Activated CD4-positive, alpha-beta memory T cell treated with anti-CD3 and anti-CD28 coated beads for 36 hours (primary cell): ENCODE measurements at regions not wholly inside any gene's neighbourhood (a gene's known extent, or its start where the extent isn't known, plus 50 kb on each side); places are given as distances from the start of the nearest gene placed in this dataset.
"Not testable (repeated sequence)": the region's sequence is repeated elsewhere in the genome, so short reads cannot be mapped to it uniquely, and the experiment has no call there.

Experiments
- CTCF ChIA-PET: fragments of 350-600 bp; sonication (Branson Sonifier 250); formaldehyde crosslinking; loops from one replicate; lab custom pipeline; 2021; ENCODE audit warnings: antibody characterized with exemption, inconsistent platforms; lab: Charles Lee
- POLR2A ChIA-PET: fragments of 350-600 bp; sonication (Branson Sonifier 250); formaldehyde crosslinking; loops from one replicate; lab custom pipeline; 2021; ENCODE audit warnings: antibody characterized with exemption; lab: Charles Lee
- DNase-seq: peaks from one replicate; pipeline ENCODE4 v3.0.0-alpha.2; 2020
- H3K27ac Mint-ChIP-seq: one replicate; pipeline ENCODE4 v1.8.0; 2021; ENCODE audit warnings: mixed read lengths
- H3K27me3 Mint-ChIP-seq: one replicate; pipeline ENCODE4 v1.8.0; 2021; ENCODE audit warnings: mixed read lengths
- H3K36me3 Mint-ChIP-seq: one replicate; pipeline ENCODE4 v1.8.0; 2021; ENCODE audit warnings: mixed read lengths
- H3K4me1 Mint-ChIP-seq: one replicate; pipeline ENCODE4 v1.8.0; 2021; ENCODE audit warnings: low read depth, mixed read lengths
- H3K4me3 Mint-ChIP-seq: one replicate; pipeline ENCODE4 v1.8.0; 2021; ENCODE audit warnings: mild to moderate bottlenecking, mixed read lengths
- H3K9me3 Mint-ChIP-seq: one replicate; pipeline ENCODE4 v1.8.0; 2021; ENCODE audit warnings: mixed read lengths
- intact Hi-C: fragments of 100-400 bp; cut with micrococcal nuclease; formaldehyde crosslinking; loops from one replicate; pipeline ENCODE4 v1.15.1; 2023

DNA sequence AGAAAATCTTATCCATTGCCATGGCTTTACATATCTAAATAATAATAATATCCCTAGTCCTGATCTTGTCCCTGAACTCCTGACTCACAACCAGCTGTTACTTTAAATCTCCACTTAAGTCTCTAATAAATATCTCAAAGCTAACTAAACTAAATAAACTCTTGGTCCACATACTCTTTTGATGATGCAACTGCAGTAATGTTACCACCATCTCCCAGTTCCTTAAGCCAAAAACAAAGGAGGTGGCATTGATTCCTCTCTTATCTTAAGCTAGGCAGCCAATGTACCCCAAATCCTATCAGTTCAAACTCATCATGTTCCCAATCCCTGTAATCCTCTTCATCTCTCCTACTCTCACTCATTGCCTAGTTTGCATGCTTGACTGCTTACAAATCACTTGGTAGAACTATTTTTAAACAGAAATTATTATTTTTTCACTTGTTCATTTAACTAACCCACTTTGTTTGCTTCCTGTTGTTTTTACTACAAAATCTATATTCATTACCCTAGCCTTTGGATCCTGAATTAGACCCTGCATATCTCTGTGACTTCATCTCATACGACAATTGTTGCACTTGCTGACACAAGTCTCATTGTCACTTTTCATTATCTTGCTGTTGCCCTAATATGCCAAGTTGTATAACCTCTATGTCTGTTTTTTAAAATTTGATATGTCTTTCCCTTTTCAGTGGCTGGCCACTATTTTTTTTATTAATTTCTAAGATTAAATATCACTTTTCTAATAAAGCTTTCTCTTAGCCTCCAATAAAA, 462.2 kb downstream of the ZPLD1 start:
- Mint-ChIP-seq H3K36me3 (no peaks in the 10 kb centered on the region), H3K27ac (no peak overlapping the region), H3K9me3 (no peaks in the 10 kb centered on the region), H3K27me3 (no peaks in the 10 kb centered on the region), H3K4me3 (no peak overlapping the region), H3K4me1 (no peaks in the 10 kb centered on the region)
- CTCF ChIA-PET = no interaction called here
- no peak for DNase-seq
- POLR2A ChIA-PET = no interaction called here
- intact Hi-C loops = no loop called here

DNA sequence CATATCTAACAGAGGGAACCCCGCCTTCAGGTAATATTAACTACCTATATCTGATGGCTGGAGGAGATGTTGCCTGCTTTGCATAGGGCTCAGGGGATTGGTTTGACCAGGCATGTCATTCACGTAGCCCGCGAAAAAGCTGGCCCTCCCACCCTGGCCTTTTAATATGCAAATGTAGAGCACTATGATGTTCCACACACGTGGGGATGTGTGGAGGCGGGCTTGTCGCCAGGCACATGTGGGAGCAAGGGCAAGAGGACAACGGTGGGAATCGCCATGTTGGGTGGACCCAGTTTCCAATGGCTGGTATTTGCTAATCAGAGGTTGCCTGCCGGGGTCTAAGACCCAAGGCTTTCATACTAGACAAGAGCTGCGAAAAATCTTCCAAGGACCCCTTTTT, 469.8 kb downstream of the ZPLD1 start:
- Mint-ChIP-seq H3K27me3 (no peaks in the 10 kb centered on the region), H3K36me3 (no peaks in the 10 kb centered on the region), H3K9me3 (no peaks in the 10 kb centered on the region), H3K27ac (no peak overlapping the region), H3K4me1 (no peaks in the 10 kb centered on the region), H3K4me3 (no peak overlapping the region)
- ChIA-PET CTCF (no interaction called here), POLR2A (no interaction called here)
- intact Hi-C loops = no loop called here
- DNase-seq = no peak

DNA sequence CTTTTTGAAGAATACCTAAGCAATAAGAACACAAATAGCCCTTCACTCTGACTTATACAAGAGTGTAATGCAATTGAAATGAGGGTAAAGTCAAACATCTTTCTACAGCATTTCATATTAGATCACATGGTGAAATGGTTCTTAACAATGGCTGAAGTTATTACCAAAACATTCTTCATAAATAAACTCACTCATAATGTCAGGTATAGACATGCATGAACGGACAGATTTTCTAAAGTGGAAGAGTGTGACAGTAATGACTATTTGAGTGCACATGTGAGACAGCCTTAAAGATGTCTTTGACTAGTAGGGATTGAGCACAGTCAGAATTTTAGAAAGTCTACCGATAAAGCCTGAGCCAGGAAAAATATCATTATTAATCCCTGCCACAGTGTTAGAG, 471.0 kb downstream of the ZPLD1 start:
- no peak overlapping the region for H3K27ac Mint-ChIP-seq

DNA sequence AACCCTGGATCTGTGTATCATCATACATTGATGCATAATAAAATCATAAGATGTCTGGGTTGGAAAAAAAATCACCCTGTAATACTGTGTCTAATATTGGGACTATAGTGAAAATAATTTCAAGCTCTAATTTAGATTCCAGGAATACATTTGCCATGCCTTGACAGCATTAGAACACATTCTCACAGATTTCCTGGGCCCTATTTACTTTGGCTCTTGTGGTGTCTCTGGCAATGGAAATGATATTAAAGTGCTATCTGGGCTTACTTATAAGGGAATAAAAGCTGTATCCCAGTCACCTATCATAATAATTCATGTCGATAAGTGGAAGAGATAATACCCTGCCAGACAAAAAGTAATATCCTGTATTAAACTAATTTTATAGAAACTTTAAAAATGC, 472.0 kb downstream of the ZPLD1 start:
- POLR2A ChIA-PET = no interaction called here
- Mint-ChIP-seq H3K36me3 (no peaks in the 10 kb centered on the region), H3K9me3 (no peaks in the 10 kb centered on the region), H3K4me3 (no peak overlapping the region), H3K27ac (no peak overlapping the region), H3K4me1 (no peaks in the 10 kb centered on the region), H3K27me3 (no peaks in the 10 kb centered on the region)
- intact Hi-C loops = no loop called here
- no peak for DNase-seq
- CTCF ChIA-PET = no interaction called here

More for the DNA sequence above, 471.0 kb downstream of the ZPLD1 start:
- CTCF ChIA-PET = no interaction called here
- H3K9me3 Mint-ChIP-seq = no peaks in the 10 kb centered on the region
- no peaks in the 10 kb centered on the region for H3K36me3 Mint-ChIP-seq
- POLR2A ChIA-PET = no interaction called here
- intact Hi-C loops = no loop called here
- no peaks in the 10 kb centered on the region for H3K27me3 Mint-ChIP-seq
- no peak overlapping the region for H3K4me3 Mint-ChIP-seq
- H3K4me1 Mint-ChIP-seq = no peaks in the 10 kb centered on the region
- no peak for DNase-seq

DNA sequence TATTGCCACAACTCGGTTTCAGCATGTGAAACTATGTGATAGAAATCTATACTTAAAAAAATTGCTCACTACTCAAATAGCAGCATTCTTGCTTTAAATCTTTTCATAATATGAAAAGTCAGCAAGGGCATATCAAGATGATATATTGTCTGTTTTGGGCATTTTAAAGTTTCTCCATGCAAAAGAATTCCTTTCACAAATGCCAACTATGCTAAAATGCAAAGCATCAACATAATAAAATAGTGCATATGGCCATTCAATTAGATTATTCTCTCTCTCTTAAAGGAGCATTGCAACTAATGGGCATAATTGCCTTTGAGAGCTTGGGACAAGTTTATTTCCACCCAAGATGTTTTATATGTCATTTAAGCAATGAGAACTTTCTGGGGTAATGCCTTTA, 475.1 kb downstream of the ZPLD1 start:
- Mint-ChIP-seq H3K27me3 (no peaks in the 10 kb centered on the region), H3K27ac (no peak overlapping the region), H3K9me3 (no peaks in the 10 kb centered on the region), H3K4me3 (no peak overlapping the region), H3K36me3 (no peaks in the 10 kb centered on the region), H3K4me1 (no peaks in the 10 kb centered on the region)
- intact Hi-C loops = no loop called here
- CTCF ChIA-PET = no interaction called here
- DNase-seq = no peak
- POLR2A ChIA-PET = no interaction called here

DNA sequence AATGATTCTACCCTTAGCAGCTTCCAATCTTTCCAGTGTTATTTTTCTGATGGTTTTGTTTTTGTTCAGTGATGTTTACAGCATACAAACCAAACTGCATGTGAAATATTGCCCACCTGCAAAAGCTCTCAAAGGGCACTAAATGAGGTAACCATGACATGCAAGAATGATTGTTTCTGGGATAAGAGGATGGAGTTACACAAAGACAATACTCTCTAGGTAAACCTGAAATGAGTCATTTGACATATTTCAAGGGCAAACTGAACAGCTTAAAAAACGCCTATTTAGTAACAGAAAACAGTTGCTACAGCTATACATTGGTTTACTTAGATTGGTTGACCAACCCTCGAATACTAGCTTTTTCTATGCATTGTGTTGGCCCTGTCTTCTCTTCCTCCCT, 481.7 kb downstream of the ZPLD1 start:
- H3K4me3 Mint-ChIP-seq = no peak overlapping the region
- POLR2A ChIA-PET = no interaction called here
- no peaks in the 10 kb centered on the region for H3K36me3 Mint-ChIP-seq
- DNase-seq = no peak
- H3K9me3 Mint-ChIP-seq = peaks cover 8% of the 10 kb centered on the region
- H3K27ac Mint-ChIP-seq = no peak overlapping the region
- CTCF ChIA-PET = no interaction called here
- intact Hi-C loops = no loop called here
- no peaks in the 10 kb centered on the region for H3K27me3 Mint-ChIP-seq
- no peaks in the 10 kb centered on the region for H3K4me1 Mint-ChIP-seq

DNA sequence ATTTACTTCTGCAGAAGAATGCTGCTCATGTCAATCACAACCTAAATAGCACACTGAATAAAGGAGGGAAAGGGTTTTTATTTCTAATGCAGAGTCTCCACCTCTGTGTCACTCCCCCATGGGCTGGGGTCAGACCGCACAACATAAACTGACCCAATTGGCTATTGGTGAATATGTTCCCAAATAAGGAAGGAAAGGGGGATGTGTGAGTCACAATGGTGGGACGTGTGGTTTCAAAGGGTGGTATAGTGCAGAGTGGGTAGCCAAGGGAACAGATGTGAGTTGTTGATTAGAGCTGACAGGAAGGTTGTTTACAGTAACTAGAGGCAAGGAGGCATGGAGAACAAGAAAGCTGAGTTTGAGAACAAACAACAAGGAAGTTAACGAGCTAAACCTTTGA, 491.8 kb downstream of the ZPLD1 start:
- Mint-ChIP-seq H3K9me3 (peaks cover 14% of the 10 kb centered on the region), H3K4me1 (no peaks in the 10 kb centered on the region), H3K27me3 (no peaks in the 10 kb centered on the region), H3K36me3 (no peaks in the 10 kb centered on the region), H3K27ac (no peak overlapping the region), H3K4me3 (no peak overlapping the region)
- POLR2A ChIA-PET = no interaction called here
- intact Hi-C loops = no loop called here
- DNase-seq = no peak
- CTCF ChIA-PET = no interaction called here

DNA sequence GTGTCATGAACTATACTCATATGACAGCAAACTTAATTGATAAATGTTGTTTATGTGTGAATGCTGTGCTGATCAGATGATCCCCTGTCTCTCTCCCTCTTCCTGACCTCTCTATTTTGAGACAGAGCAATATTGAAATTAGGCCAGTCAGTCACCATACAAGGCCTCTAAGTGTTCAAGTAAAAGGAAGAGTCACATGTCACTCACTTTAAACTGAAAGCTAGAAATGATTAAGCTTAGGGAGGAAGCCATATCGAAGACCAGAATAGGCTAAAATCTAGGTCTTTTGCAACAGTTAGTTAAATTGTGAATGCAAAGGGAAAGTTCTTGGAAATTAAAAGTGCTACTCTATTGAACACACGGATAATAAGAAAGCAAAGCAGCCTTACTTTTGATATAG, 498.6 kb downstream of the ZPLD1 start:
- no peak overlapping the region for H3K4me3 Mint-ChIP-seq
- no peaks in the 10 kb centered on the region for H3K4me1 Mint-ChIP-seq
- no peaks in the 10 kb centered on the region for H3K9me3 Mint-ChIP-seq
- DNase-seq = no peak
- no peaks in the 10 kb centered on the region for H3K36me3 Mint-ChIP-seq
- intact Hi-C loops = no loop called here
- ChIA-PET CTCF (interaction anchor here (0.6 kb wide), 1 partner anchor 163 kb away, joined by 5 read pairs; no protein-coding TSS in a partner anchor), POLR2A (no interaction called here)
- no peaks in the 10 kb centered on the region for H3K27me3 Mint-ChIP-seq
- no peak overlapping the region for H3K27ac Mint-ChIP-seq

DNA sequence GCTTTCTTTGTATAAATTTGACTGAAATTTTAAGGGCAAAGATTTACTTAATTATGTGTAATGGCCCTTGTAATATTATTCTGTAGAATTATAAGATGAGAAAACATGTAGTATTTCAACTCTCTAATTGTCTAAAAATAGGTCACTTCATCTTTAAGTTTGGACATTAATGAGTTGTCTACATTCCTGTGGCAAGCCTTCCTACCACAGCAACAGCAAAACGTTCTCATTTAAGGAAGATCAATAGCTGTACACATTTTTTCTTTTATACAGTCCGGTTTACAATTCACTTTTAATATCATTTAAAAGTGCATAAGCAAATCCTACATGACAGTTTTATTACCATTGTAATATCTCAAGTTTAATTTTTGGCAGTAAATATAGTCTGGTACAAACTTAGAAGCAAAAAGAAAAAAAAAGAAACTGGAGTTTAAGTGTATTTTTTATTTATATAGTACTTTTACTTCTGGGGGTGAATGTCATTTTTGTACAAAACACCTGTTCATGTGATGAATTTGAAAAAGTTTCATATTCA, 501.8 kb downstream of the ZPLD1 start:
- H3K27ac Mint-ChIP-seq = no peak overlapping the region
- no peaks in the 10 kb centered on the region for H3K36me3 Mint-ChIP-seq
- CTCF ChIA-PET = no interaction called here
- no peaks in the 10 kb centered on the region for H3K4me1 Mint-ChIP-seq
- DNase-seq = no peak
- POLR2A ChIA-PET = no interaction called here
- H3K27me3 Mint-ChIP-seq = no peaks in the 10 kb centered on the region
- H3K9me3 Mint-ChIP-seq = peaks cover 5% of the 10 kb centered on the region
- intact Hi-C loops = no loop called here
- no peak overlapping the region for H3K4me3 Mint-ChIP-seq

DNA sequence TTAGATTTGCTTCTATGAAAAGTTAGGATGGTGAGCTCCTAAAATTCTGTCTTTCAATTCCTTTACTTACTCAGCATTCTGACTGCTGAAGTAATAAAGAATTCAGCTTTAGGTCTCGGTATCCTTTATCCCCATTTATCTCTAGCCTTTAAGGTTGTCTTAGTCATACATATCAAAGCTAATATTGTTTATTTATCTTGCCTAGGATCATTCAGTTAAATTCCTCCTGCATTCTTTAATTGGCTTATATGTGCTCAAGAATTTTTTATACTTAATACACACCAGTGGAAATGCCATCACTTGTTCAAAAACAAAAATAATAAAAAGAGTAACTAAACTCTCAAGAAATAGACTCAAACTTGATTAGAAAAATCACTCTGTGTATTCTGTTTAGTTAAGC, 507.0 kb downstream of the ZPLD1 start:
- CTCF ChIA-PET = no interaction called here
- H3K27ac Mint-ChIP-seq = no peak overlapping the region
- no peak overlapping the region for H3K4me3 Mint-ChIP-seq
- H3K27me3 Mint-ChIP-seq = no peaks in the 10 kb centered on the region
- intact Hi-C loops = no loop called here
- H3K36me3 Mint-ChIP-seq = no peaks in the 10 kb centered on the region
- peaks cover 5% of the 10 kb centered on the region for H3K9me3 Mint-ChIP-seq
- H3K4me1 Mint-ChIP-seq = no peaks in the 10 kb centered on the region
- POLR2A ChIA-PET = no interaction called here
- DNase-seq = no peak

DNA sequence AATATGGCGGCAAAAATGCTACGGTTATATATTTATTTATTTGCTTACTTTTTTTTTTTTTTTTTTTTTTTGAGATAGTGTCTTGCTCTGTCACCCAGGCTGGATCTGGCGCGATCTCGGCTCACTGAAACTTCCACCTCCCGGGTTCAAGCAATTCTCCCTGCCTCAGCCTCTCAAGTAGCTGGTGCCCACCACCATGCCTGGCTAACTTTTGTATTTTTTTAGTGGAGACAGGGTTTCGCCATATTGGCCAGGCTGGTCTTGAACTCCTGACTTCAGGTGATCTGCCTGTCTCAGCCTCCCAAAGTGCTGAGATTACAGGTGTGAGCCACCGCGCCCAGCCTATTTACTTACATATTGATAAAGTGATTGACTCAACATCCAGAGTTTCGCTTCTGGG, 511.6 kb downstream of the ZPLD1 start:
- intact Hi-C loops, POLR2A ChIA-PET, H3K9me3 Mint-ChIP-seq, H3K27ac Mint-ChIP-seq, H3K36me3 Mint-ChIP-seq, CTCF ChIA-PET, H3K4me3 Mint-ChIP-seq, DNase-seq, H3K4me1 Mint-ChIP-seq, H3K27me3 Mint-ChIP-seq: not testable (repeated sequence)

DNA sequence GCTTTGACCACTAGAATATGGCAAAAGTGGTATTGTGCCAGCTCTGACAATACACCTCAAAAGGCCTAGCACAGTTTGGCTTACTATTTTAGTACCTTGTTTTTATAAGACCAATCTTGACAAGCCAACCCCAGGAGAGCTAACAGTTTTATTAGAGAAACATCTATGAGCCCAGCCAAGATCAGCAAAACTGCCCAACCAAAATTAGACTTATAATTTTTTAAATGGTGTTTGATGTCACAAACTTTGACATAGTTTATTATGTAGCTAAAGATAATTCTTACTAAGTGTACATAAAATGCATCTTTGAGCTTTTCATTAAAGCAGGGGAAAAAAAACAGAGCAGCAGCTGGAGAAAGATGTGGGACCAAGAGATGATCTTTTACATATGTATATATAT, 537.5 kb downstream of the ZPLD1 start:
- H3K27me3 Mint-ChIP-seq = no peaks in the 10 kb centered on the region
- H3K36me3 Mint-ChIP-seq = no peaks in the 10 kb centered on the region
- no peaks in the 10 kb centered on the region for H3K4me1 Mint-ChIP-seq
- no peak overlapping the region for H3K27ac Mint-ChIP-seq
- no peak for DNase-seq
- intact Hi-C loops = no loop called here
- no peak overlapping the region for H3K4me3 Mint-ChIP-seq
- peaks cover 3% of the 10 kb centered on the region for H3K9me3 Mint-ChIP-seq
- CTCF ChIA-PET = no interaction called here
- POLR2A ChIA-PET = no interaction called here

DNA sequence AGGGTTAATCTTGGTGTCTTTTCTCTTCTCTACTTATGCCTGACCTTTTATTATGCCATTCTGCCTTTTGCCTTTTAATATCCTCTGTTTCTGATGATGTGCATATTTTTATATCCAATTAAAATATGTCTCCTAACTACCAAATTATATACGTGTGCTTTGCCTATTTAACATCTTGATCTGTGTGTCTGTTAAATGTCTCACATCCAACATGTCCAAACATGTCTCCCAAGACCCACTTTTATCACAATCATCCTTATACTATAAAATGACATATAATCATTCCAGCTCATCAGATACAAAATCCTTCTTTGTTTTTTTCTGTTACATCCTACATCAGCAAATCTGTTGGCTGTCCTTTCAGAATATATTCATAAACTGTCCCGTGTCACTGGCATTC, 539.5 kb downstream of the ZPLD1 start:
- Mint-ChIP-seq H3K4me1 (no peaks in the 10 kb centered on the region), H3K4me3 (no peak overlapping the region), H3K27ac (no peak overlapping the region), H3K27me3 (no peaks in the 10 kb centered on the region), H3K36me3 (no peaks in the 10 kb centered on the region), H3K9me3 (peaks cover 3% of the 10 kb centered on the region)
- CTCF ChIA-PET = no interaction called here
- POLR2A ChIA-PET = no interaction called here
- DNase-seq = no peak
- intact Hi-C loops = no loop called here
